Panc1 (cell line): ENCODE measurements at regions not wholly inside any gene's neighbourhood (a gene's known extent, or its start where the extent isn't known, plus 50 kb on each side); places are given as distances from the start of the nearest gene placed in this dataset.

Experiments
- POLR2AphosphoS5 ChIP-seq: IDR thresholded peaks from 2 replicates; pipeline ENCODE4 v1.6.1; 2012; ENCODE audit warnings: mild to moderate bottlenecking, low read depth, low read length, moderate library complexity
- SIN3A ChIP-seq: IDR thresholded peaks from 2 replicates; pipeline ENCODE4 v1.6.1; 2012; ENCODE audit warnings: low read depth, mild to moderate bottlenecking, low read length, moderate library complexity, borderline replicate concordance; ENCODE audit not compliant: insufficient read depth
- TCF7L2 ChIP-seq: IDR thresholded peaks from 2 replicates; pipeline ENCODE4 v1.6.1; 2011; ENCODE audit warnings: mild to moderate bottlenecking, low read depth, low read length, inconsistent platforms
- TF ChIP-seq, protein P1 (sequence below), 2 experiments: IDR thresholded peaks; 2 replicates each; pipeline ENCODE4 v1.6.1; 2011 to 2012; ENCODE audit warnings: low read depth in 2 of 2, control low read depth in 1 of 2, low read length in 1 of 2, mild to moderate bottlenecking in 1 of 2, moderate library complexity in 1 of 2; ENCODE audit not compliant: insufficient read depth in 1 of 2
- TF ChIP-seq, protein P2 (sequence below): fragments of 450-650 bp; IDR thresholded peaks from 2 replicates; pipeline ENCODE4 v1.5.1; 2017; ENCODE audit warnings: mild to moderate bottlenecking

DNA sequence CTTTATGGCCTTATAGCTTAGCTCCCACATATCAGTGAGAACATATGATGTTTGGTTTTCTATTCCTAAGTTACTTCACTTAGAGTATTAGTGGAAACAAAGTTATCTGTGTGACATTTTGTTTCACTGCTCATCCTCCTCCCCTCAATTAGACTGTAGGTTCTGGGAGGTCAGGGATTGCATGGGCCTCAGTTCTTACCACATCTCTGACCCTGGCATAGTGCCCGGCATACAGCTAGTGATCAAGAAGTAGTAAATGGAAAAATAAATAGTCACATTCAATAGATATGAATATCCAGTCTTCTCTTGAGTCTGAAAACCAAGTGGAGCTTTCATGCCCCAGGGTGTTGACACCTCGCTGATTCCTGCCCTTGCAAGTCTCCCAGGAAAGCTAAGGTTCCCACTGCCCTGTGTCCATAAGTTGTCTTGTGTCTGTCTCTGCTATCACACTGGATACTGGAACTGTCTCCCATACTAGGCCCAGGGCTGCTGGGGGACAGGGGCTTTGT is 249.5 kb upstream of the TSHZ3 start:
- TF ChIP-seq, protein P1, sequence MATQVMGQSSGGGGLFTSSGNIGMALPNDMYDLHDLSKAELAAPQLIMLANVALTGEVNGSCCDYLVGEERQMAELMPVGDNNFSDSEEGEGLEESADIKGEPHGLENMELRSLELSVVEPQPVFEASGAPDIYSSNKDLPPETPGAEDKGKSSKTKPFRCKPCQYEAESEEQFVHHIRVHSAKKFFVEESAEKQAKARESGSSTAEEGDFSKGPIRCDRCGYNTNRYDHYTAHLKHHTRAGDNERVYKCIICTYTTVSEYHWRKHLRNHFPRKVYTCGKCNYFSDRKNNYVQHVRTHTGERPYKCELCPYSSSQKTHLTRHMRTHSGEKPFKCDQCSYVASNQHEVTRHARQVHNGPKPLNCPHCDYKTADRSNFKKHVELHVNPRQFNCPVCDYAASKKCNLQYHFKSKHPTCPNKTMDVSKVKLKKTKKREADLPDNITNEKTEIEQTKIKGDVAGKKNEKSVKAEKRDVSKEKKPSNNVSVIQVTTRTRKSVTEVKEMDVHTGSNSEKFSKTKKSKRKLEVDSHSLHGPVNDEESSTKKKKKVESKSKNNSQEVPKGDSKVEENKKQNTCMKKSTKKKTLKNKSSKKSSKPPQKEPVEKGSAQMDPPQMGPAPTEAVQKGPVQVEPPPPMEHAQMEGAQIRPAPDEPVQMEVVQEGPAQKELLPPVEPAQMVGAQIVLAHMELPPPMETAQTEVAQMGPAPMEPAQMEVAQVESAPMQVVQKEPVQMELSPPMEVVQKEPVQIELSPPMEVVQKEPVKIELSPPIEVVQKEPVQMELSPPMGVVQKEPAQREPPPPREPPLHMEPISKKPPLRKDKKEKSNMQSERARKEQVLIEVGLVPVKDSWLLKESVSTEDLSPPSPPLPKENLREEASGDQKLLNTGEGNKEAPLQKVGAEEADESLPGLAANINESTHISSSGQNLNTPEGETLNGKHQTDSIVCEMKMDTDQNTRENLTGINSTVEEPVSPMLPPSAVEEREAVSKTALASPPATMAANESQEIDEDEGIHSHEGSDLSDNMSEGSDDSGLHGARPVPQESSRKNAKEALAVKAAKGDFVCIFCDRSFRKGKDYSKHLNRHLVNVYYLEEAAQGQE (IDR thresholded peaks at IDR 0.05; ENCODE audit: insufficient read depth in 1 of 2, low read depth in 2 of 2, low read length in 1 of 2): no peak
- TF ChIP-seq, protein P2, sequence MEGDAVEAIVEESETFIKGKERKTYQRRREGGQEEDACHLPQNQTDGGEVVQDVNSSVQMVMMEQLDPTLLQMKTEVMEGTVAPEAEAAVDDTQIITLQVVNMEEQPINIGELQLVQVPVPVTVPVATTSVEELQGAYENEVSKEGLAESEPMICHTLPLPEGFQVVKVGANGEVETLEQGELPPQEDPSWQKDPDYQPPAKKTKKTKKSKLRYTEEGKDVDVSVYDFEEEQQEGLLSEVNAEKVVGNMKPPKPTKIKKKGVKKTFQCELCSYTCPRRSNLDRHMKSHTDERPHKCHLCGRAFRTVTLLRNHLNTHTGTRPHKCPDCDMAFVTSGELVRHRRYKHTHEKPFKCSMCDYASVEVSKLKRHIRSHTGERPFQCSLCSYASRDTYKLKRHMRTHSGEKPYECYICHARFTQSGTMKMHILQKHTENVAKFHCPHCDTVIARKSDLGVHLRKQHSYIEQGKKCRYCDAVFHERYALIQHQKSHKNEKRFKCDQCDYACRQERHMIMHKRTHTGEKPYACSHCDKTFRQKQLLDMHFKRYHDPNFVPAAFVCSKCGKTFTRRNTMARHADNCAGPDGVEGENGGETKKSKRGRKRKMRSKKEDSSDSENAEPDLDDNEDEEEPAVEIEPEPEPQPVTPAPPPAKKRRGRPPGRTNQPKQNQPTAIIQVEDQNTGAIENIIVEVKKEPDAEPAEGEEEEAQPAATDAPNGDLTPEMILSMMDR: no peak
- no peak for TF ChIP-seq POLR2AphosphoS5
- TF ChIP-seq SIN3A: no peak
- TF ChIP-seq TCF7L2: no peak
